ENCODE measurements at regions not wholly inside any gene's neighbourhood (a gene's known extent, or its start where the extent isn't known, plus 50 kb on each side); places are given as distances from the start of the nearest gene placed in this dataset.

DNA sequence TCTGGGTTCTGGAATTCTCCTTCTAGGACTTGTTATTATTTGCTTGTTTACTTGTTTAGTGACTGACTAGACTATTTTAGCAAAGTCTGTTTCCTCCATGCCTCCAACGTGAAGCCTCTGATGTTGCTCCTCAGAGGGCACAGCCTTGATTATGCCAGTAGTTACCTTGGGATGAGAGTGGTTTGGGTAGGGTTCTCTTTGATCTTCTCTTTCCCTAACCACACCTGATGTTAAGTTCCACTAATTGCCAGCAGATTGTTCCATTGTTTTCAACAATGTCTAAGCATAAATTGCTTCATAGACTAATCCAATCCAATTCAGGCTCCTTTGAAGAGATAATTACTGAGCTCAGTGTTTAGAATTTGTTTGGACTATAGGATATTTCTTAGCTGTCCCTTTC, 352.7 kb upstream of the DIPK2B start:
- TF ChIP-seq, protein P1, sequence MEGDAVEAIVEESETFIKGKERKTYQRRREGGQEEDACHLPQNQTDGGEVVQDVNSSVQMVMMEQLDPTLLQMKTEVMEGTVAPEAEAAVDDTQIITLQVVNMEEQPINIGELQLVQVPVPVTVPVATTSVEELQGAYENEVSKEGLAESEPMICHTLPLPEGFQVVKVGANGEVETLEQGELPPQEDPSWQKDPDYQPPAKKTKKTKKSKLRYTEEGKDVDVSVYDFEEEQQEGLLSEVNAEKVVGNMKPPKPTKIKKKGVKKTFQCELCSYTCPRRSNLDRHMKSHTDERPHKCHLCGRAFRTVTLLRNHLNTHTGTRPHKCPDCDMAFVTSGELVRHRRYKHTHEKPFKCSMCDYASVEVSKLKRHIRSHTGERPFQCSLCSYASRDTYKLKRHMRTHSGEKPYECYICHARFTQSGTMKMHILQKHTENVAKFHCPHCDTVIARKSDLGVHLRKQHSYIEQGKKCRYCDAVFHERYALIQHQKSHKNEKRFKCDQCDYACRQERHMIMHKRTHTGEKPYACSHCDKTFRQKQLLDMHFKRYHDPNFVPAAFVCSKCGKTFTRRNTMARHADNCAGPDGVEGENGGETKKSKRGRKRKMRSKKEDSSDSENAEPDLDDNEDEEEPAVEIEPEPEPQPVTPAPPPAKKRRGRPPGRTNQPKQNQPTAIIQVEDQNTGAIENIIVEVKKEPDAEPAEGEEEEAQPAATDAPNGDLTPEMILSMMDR (IDR thresholded peaks at IDR 0.05; ENCODE audit: borderline replicate concordance, extremely low read depth, low read length, poor library complexity, severe bottlenecking) = no peak
- no peak for TF ChIP-seq EZH2 (IDR thresholded peaks at IDR 0.05; ENCODE audit: borderline replicate concordance, low read depth, low read length, severe bottlenecking)
